GM21528 (cell line): ENCODE measurements at regions not wholly inside any gene's neighbourhood (a gene's known extent, or its start where the extent isn't known, plus 50 kb on each side); places are given as distances from the start of the nearest gene placed in this dataset.

Experiments used
- ATAC-seq: cut with Tn5 transposase; IDR thresholded peaks from one replicate; pipeline ENCODE4 v1.9.1; 2021; ENCODE audit warnings: mild to moderate bottlenecking, moderate library complexity; ENCODE audit not compliant: unreplicated experiment, low FRiP score

- no peak for ATAC-seq
These were observed 55.2 kb upstream of the RNF24 start for GRCh38 chr20:4070323-4071177.

DNA sequence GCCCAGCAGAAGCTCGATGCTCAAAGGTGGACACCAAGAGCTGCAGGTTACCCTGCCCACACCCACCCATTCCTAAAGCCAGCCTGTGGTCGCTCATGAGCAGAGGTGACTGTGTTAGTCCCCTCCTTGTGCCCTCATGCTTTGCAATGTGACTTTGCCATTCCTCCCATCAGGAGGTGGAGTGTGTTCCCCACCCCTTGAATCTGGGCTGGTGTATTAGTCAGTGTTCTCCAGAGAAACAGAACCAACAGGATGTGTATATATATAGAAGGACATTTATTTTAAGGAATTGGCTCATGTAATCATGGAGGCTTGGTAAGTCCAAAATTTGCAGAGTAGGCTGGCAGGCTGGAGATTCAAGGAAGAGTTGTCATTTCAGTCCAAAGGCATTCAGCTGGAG lies 54.4 kb upstream of the RNF24 start:
- no peak for ATAC-seq

DNA sequence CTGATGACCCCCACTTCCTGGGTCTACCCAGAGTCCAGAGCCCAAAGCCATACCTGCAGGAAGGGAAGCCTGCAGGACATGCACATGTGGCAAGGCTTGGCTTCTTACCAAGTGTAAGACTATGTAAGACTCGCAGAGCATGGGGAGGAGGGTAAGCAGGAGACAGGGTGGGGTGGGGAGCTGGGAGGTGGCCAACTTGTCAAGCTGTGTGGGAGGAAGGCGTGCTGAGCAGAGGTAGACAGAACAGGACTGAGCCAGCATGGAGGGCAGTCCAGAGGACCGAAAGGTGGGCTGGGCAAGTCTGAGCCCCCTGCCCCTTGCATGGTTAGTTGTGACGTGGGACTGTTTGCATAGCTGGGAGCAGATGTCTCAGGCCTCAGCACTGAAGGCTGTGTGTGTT lies 53.4 kb upstream of the RNF24 start:
- ATAC-seq = no peak

DNA sequence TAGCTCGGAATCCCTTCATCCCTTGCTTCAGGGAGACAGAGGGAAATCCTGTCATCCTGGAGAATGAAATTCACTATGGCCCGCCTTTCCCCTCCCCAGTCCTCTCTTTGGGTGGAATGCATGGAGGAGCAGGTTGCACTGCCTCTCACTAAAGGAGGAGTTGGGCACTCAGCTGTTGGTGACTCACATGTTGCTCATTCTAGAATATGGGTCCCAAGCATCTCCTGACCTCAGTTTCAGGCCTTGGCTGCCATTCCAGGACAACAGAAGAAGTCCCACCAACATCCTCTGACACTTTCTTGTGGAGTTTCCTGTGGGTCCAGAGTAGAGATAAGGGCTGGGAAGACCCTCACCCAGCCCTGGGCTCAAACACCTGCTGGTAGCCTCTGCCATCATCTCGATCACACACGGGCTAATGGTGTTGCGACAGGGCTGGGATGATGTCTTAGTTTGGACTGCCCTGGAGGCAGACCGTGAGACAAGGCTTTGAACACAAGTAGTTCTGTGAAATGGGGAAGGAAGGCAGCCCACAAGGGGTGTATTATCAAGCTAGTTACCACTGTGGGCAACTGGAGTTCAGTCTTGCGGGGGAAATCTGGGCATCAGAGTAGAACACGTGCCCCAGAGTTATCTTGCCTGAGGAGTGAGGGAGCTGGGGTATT lies 52.4 kb upstream of the RNF24 start:
- ATAC-seq = no peak

DNA sequence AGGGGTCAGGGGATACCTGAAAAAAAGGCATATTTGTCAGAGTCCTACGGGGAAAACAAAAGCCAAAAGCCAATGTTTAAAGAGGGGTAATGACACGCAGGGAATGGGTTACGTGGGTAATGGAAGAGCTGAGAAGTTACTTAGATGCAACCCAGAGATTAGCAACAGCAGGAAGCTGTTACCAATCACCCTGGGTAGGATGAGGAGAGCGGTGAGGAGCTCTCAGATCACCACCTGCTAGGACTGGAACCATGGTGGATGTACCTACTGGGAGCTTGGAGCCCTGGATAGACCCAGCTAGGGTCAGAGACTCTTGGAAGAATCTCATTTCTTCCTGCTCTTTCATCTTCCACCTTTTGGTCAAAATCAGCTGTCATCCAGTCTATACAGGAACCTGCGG lies 51.2 kb upstream of the RNF24 start:
- no peak for ATAC-seq

- ATAC-seq = no peak
These were observed 50.1 kb upstream of the RNF24 start for GRCh38 chr20:4065391-4065844.
